ENCODE measurements at regions not wholly inside any gene's neighbourhood (a gene's known extent, or its start where the extent isn't known, plus 50 kb on each side); places are given as distances from the start of the nearest gene placed in this dataset.
"Not testable (repeated sequence)": the region's sequence is repeated elsewhere in the genome, so short reads cannot be mapped to it uniquely, and the experiment has no call there.

- WGBS = 78% methylated on average over 33 of the region's 33 CpGs
- H3K36me3 ChIP-seq (ENCODE audit: insufficient read depth) = no peaks in the 10 kb centered on the region
- H3K27ac ChIP-seq (ENCODE audit: low read depth) = no peak overlapping the region
- H3K4me1 ChIP-seq (ENCODE audit: insufficient read depth) = peaks cover 1% of the 10 kb centered on the region
- no peak for DNase-seq (ENCODE audit: extremely low spot score)
- no peak overlapping the region for H3K4me3 ChIP-seq (ENCODE audit: low read depth, low read length)
These were observed 146.8 kb downstream of the CYP26A1 start for GRCh38 chr10:93220296-93221170.

GRCh38 chr10:93221171-93221496 is 147.4 kb downstream of the CYP26A1 start:
- peaks cover 1% of the 10 kb centered on the region for H3K4me1 ChIP-seq (ENCODE audit: insufficient read depth)
- H3K36me3 ChIP-seq (ENCODE audit: insufficient read depth) = no peaks in the 10 kb centered on the region
- 94% methylated on average over 18 of the region's 18 CpGs for WGBS
- H3K27ac ChIP-seq (ENCODE audit: low read depth) = no peak overlapping the region
- DNase-seq (ENCODE audit: extremely low spot score) = no peak
- H3K4me3 ChIP-seq (ENCODE audit: low read depth, low read length) = no peak overlapping the region

- H3K4me1 ChIP-seq (ENCODE audit: insufficient read depth) = peaks cover 1% of the 10 kb centered on the region
- no peaks in the 10 kb centered on the region for H3K36me3 ChIP-seq (ENCODE audit: insufficient read depth)
- no peak for DNase-seq (ENCODE audit: extremely low spot score)
- H3K27ac ChIP-seq (ENCODE audit: low read depth) = no peak overlapping the region
- 87% methylated on average over 5 of the region's 5 CpGs for WGBS
- H3K4me3 ChIP-seq (ENCODE audit: low read depth, low read length) = no peak overlapping the region
These were observed 147.8 kb downstream of the CYP26A1 start for GRCh38 chr10:93221521-93221920.

GRCh38 chr10:93222211-93222754 is 148.6 kb downstream of the CYP26A1 start:
- Histone ChIP-seq H3K4me3 (ENCODE audit: low read depth, low read length) (no peak overlapping the region), H3K27ac (ENCODE audit: low read depth) (no peak overlapping the region), H3K4me1 (ENCODE audit: insufficient read depth) (peaks cover 1% of the 10 kb centered on the region), H3K36me3 (ENCODE audit: insufficient read depth) (no peaks in the 10 kb centered on the region)
- 34% methylated on average over 1 of the region's 1 CpG for WGBS
- DNase-seq (ENCODE audit: extremely low spot score) = no peak

- Histone ChIP-seq H3K4me1 (ENCODE audit: insufficient read depth) (peaks cover 1% of the 10 kb centered on the region), H3K36me3 (ENCODE audit: insufficient read depth) (no peaks in the 10 kb centered on the region), H3K27ac (ENCODE audit: low read depth) (no peak overlapping the region), H3K4me3 (ENCODE audit: low read depth, low read length) (no peak overlapping the region)
- DNase-seq (ENCODE audit: extremely low spot score) = no peak
These were observed 149.2 kb downstream of the CYP26A1 start for GRCh38 chr10:93222876-93223275.

- 96% methylated on average over 3 of the region's 3 CpGs for WGBS
- Histone ChIP-seq H3K4me3 (ENCODE audit: low read depth, low read length) (no peak overlapping the region), H3K36me3 (ENCODE audit: insufficient read depth) (no peaks in the 10 kb centered on the region), H3K4me1 (ENCODE audit: insufficient read depth) (peaks cover 1% of the 10 kb centered on the region), H3K27ac (ENCODE audit: low read depth) (no peak overlapping the region)
- no peak for DNase-seq (ENCODE audit: extremely low spot score)
These were observed 149.6 kb downstream of the CYP26A1 start for GRCh38 chr10:93223336-93223735.

- no peak overlapping the region for H3K27ac ChIP-seq (ENCODE audit: low read depth)
- no peak for DNase-seq (ENCODE audit: extremely low spot score)
- 88% methylated on average over 5 of the region's 5 CpGs for WGBS
These were observed 150.5 kb downstream of the CYP26A1 start for GRCh38 chr10:93224005-93224779.

GRCh38 chr10:93225938-93226337 is 152.2 kb downstream of the CYP26A1 start:
- no peaks in the 10 kb centered on the region for H3K36me3 ChIP-seq (ENCODE audit: insufficient read depth)
- H3K27ac ChIP-seq (ENCODE audit: low read depth) = no peak overlapping the region
- DNase-seq (ENCODE audit: extremely low spot score) = no peak
- no peak overlapping the region for H3K4me3 ChIP-seq (ENCODE audit: low read depth, low read length)
- WGBS = 68% methylated on average over 6 of the region's 6 CpGs
- H3K4me1 ChIP-seq (ENCODE audit: insufficient read depth) = no peaks in the 10 kb centered on the region

More at GRCh38 chr10:93224005-93224779, 150.5 kb downstream of the CYP26A1 start:
- H3K36me3 ChIP-seq (ENCODE audit: insufficient read depth) = no peaks in the 10 kb centered on the region
- no peak overlapping the region for H3K4me3 ChIP-seq (ENCODE audit: low read depth, low read length)
- H3K4me1 ChIP-seq (ENCODE audit: insufficient read depth) = peaks cover 1% of the 10 kb centered on the region

GRCh38 chr10:93226619-93227018 is 152.9 kb downstream of the CYP26A1 start:
- no peak overlapping the region for H3K27ac ChIP-seq (ENCODE audit: low read depth)
- WGBS = 63% methylated on average over 2 of the region's 2 CpGs
- H3K4me3 ChIP-seq (ENCODE audit: low read depth, low read length) = no peak overlapping the region
- no peaks in the 10 kb centered on the region for H3K4me1 ChIP-seq (ENCODE audit: insufficient read depth)
- no peak for DNase-seq (ENCODE audit: extremely low spot score)
- no peaks in the 10 kb centered on the region for H3K36me3 ChIP-seq (ENCODE audit: insufficient read depth)

GRCh38 chr10:93230596-93230995 is 156.9 kb downstream of the CYP26A1 start:
- not testable (repeated sequence) for H3K36me3 ChIP-seq (ENCODE audit: insufficient read depth); H3K27ac ChIP-seq (ENCODE audit: low read depth); DNase-seq (ENCODE audit: extremely low spot score); H3K4me1 ChIP-seq (ENCODE audit: insufficient read depth); H3K4me3 ChIP-seq (ENCODE audit: low read depth, low read length)
- WGBS = 92% methylated on average over 7 of the region's 7 CpGs

- 91% methylated on average over 2 of the region's 2 CpGs for WGBS
- not testable (repeated sequence) for H3K4me3 ChIP-seq (ENCODE audit: low read depth, low read length); DNase-seq (ENCODE audit: extremely low spot score); H3K36me3 ChIP-seq (ENCODE audit: insufficient read depth); H3K27ac ChIP-seq (ENCODE audit: low read depth); H3K4me1 ChIP-seq (ENCODE audit: insufficient read depth)
These were observed 158.5 kb downstream of the CYP26A1 start for GRCh38 chr10:93232159-93232558.

GRCh38 chr10:93234940-93235339 is 161.2 kb downstream of the CYP26A1 start:
- H3K4me1 ChIP-seq (ENCODE audit: insufficient read depth); H3K36me3 ChIP-seq (ENCODE audit: insufficient read depth); H3K27ac ChIP-seq (ENCODE audit: low read depth); DNase-seq (ENCODE audit: extremely low spot score); H3K4me3 ChIP-seq (ENCODE audit: low read depth, low read length): not testable (repeated sequence)
- 94% methylated on average over 4 of the region's 4 CpGs for WGBS

- WGBS = 70% methylated on average over 3 of the region's 3 CpGs
- DNase-seq (ENCODE audit: extremely low spot score) = no peak
- Histone ChIP-seq H3K4me1 (ENCODE audit: insufficient read depth) (no peaks in the 10 kb centered on the region), H3K36me3 (ENCODE audit: insufficient read depth) (no peaks in the 10 kb centered on the region), H3K4me3 (ENCODE audit: low read depth, low read length) (no peak overlapping the region), H3K27ac (ENCODE audit: low read depth) (no peak overlapping the region)
These were observed 162.0 kb downstream of the CYP26A1 start for GRCh38 chr10:93235686-93236085.
